ENCODE measurements at regions not wholly inside any gene's neighbourhood (a gene's known extent, or its start where the extent isn't known, plus 50 kb on each side); places are given as distances from the start of the nearest gene placed in this dataset.

- DNase-seq, result no peak
- H3K4me3 ChIP-seq (ENCODE audit: insufficient read depth, low read depth, low read length, poor library complexity, severe bottlenecking), result no peak overlapping the region
- no peaks in the 10 kb centered on the region for H3K36me3 ChIP-seq (ENCODE audit: control insufficient read depth, insufficient read depth, low read length)
- no peaks in the 10 kb centered on the region for H3K4me1 ChIP-seq (ENCODE audit: control insufficient read depth, insufficient read depth, low read length, poor library complexity, severe bottlenecking)
- H3K9me3 ChIP-seq (ENCODE audit: control insufficient read depth, low read length), result no peaks in the 10 kb centered on the region
- H3K27me3 ChIP-seq (replicated peaks; ENCODE audit: control insufficient read depth, insufficient read depth, low read length, poor library complexity, severe bottlenecking), result peaks cover 2% of the 10 kb centered on the region
- H3K27ac ChIP-seq (ENCODE audit: insufficient read depth, low read length, poor library complexity, severe bottlenecking), result no peak overlapping the region
Observed at GRCh38 chr4:74531963-74532794, 87.2 kb downstream of the AREG start.

GRCh38 chr4:74534121-74534520 is 89.2 kb downstream of the AREG start:
- DNase-seq, result no peak
- Histone ChIP-seq H3K4me1 (ENCODE audit: control insufficient read depth, insufficient read depth, low read length, poor library complexity, severe bottlenecking) (no peaks in the 10 kb centered on the region), H3K27me3 (replicated peaks; ENCODE audit: control insufficient read depth, insufficient read depth, low read length, poor library complexity, severe bottlenecking) (peaks cover 2% of the 10 kb centered on the region), H3K4me3 (ENCODE audit: insufficient read depth, low read depth, low read length, poor library complexity, severe bottlenecking) (no peak overlapping the region), H3K9me3 (ENCODE audit: control insufficient read depth, low read length) (no peaks in the 10 kb centered on the region), H3K27ac (ENCODE audit: insufficient read depth, low read length, poor library complexity, severe bottlenecking) (no peak overlapping the region), H3K36me3 (ENCODE audit: control insufficient read depth, insufficient read depth, low read length) (no peaks in the 10 kb centered on the region)

GRCh38 chr4:74534936-74535335 is 90.0 kb downstream of the AREG start:
- no peak overlapping the region for H3K27ac ChIP-seq (ENCODE audit: insufficient read depth, low read length, poor library complexity, severe bottlenecking)
- DNase-seq, result no peak
- no peak overlapping the region for H3K4me3 ChIP-seq (ENCODE audit: insufficient read depth, low read depth, low read length, poor library complexity, severe bottlenecking)
- peaks cover 2% of the 10 kb centered on the region for H3K27me3 ChIP-seq (replicated peaks; ENCODE audit: control insufficient read depth, insufficient read depth, low read length, poor library complexity, severe bottlenecking)
- H3K9me3 ChIP-seq (ENCODE audit: control insufficient read depth, low read length), result no peaks in the 10 kb centered on the region
- no peaks in the 10 kb centered on the region for H3K4me1 ChIP-seq (ENCODE audit: control insufficient read depth, insufficient read depth, low read length, poor library complexity, severe bottlenecking)
- H3K36me3 ChIP-seq (ENCODE audit: control insufficient read depth, insufficient read depth, low read length), result no peaks in the 10 kb centered on the region

GRCh38 chr4:74535512-74535911 is 90.6 kb downstream of the AREG start:
- Histone ChIP-seq H3K9me3 (ENCODE audit: control insufficient read depth, low read length) (no peaks in the 10 kb centered on the region), H3K4me3 (ENCODE audit: insufficient read depth, low read depth, low read length, poor library complexity, severe bottlenecking) (no peak overlapping the region), H3K27me3 (replicated peaks; ENCODE audit: control insufficient read depth, insufficient read depth, low read length, poor library complexity, severe bottlenecking) (peaks cover 2% of the 10 kb centered on the region), H3K4me1 (ENCODE audit: control insufficient read depth, insufficient read depth, low read length, poor library complexity, severe bottlenecking) (no peaks in the 10 kb centered on the region), H3K36me3 (ENCODE audit: control insufficient read depth, insufficient read depth, low read length) (no peaks in the 10 kb centered on the region), H3K27ac (ENCODE audit: insufficient read depth, low read length, poor library complexity, severe bottlenecking) (no peak overlapping the region)
- DNase-seq, result no peak

- no peak overlapping the region for H3K27ac ChIP-seq (ENCODE audit: insufficient read depth, low read length, poor library complexity, severe bottlenecking)
- no peaks in the 10 kb centered on the region for H3K4me1 ChIP-seq (ENCODE audit: control insufficient read depth, insufficient read depth, low read length, poor library complexity, severe bottlenecking)
- no peaks in the 10 kb centered on the region for H3K36me3 ChIP-seq (ENCODE audit: control insufficient read depth, insufficient read depth, low read length)
- peaks cover 2% of the 10 kb centered on the region for H3K27me3 ChIP-seq (replicated peaks; ENCODE audit: control insufficient read depth, insufficient read depth, low read length, poor library complexity, severe bottlenecking)
- H3K4me3 ChIP-seq (ENCODE audit: insufficient read depth, low read depth, low read length, poor library complexity, severe bottlenecking), result no peak overlapping the region
- no peaks in the 10 kb centered on the region for H3K9me3 ChIP-seq (ENCODE audit: control insufficient read depth, low read length)
- no peak for DNase-seq
Observed at GRCh38 chr4:74536557-74536956, 91.6 kb downstream of the AREG start.

DNA sequence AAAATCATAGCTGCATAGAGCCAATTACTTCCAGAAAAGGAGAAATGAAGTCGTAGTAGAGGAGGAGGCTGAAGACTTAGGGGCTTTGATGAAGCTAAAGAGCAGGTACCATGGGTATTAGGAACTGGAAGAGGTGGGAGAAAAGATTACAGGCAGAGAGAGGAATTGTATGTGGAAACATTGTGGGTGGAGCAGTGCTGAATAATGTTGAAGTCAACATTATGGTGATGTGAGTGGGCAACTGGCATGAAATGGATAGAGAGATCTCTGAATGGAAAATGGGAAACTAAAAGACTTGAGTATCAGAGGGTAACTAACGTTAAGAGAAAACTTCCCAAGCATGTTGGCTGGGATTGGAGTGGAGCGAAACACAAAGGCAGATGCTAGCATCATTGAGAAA is 92.5 kb downstream of the AREG start:
- H3K36me3 ChIP-seq (ENCODE audit: control insufficient read depth, insufficient read depth, low read length), result no peaks in the 10 kb centered on the region
- no peaks in the 10 kb centered on the region for H3K4me1 ChIP-seq (ENCODE audit: control insufficient read depth, insufficient read depth, low read length, poor library complexity, severe bottlenecking)
- no peaks in the 10 kb centered on the region for H3K9me3 ChIP-seq (ENCODE audit: control insufficient read depth, low read length)
- no peak overlapping the region for H3K4me3 ChIP-seq (ENCODE audit: insufficient read depth, low read depth, low read length, poor library complexity, severe bottlenecking)
- H3K27ac ChIP-seq (ENCODE audit: insufficient read depth, low read length, poor library complexity, severe bottlenecking), result no peak overlapping the region
- no peaks in the 10 kb centered on the region for H3K27me3 ChIP-seq (replicated peaks; ENCODE audit: control insufficient read depth, insufficient read depth, low read length, poor library complexity, severe bottlenecking)
- no peak for DNase-seq

- no peaks in the 10 kb centered on the region for H3K27me3 ChIP-seq (replicated peaks; ENCODE audit: control insufficient read depth, insufficient read depth, low read length, poor library complexity, severe bottlenecking)
- no peak overlapping the region for H3K27ac ChIP-seq (ENCODE audit: insufficient read depth, low read length, poor library complexity, severe bottlenecking)
- no peak overlapping the region for H3K4me3 ChIP-seq (ENCODE audit: insufficient read depth, low read depth, low read length, poor library complexity, severe bottlenecking)
- no peaks in the 10 kb centered on the region for H3K9me3 ChIP-seq (ENCODE audit: control insufficient read depth, low read length)
- DNase-seq, result no peak
- H3K4me1 ChIP-seq (ENCODE audit: control insufficient read depth, insufficient read depth, low read length, poor library complexity, severe bottlenecking), result no peaks in the 10 kb centered on the region
- no peaks in the 10 kb centered on the region for H3K36me3 ChIP-seq (ENCODE audit: control insufficient read depth, insufficient read depth, low read length)
Observed at GRCh38 chr4:74539044-74539790, 94.3 kb downstream of the AREG start.

DNA sequence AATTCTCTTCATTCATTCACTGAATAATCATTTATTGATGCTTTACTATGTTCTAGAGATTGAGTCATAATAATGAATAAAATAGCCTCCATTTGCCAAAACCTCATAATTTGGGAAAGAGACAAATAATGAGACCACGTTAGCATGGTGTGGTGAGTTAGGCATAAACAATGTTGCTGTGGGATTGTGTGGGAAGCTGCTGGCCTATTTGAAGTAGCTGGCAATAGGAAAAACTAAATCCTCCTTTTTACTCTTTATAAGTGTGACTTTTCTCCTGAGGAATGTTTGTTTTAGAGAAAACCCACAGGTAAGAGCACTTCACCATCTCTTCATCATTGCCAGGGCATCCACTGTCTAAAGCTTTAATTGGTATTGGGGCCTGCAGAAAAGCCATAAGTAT is 95.3 kb downstream of the AREG start:
- Histone ChIP-seq H3K4me3 (ENCODE audit: insufficient read depth, low read depth, low read length, poor library complexity, severe bottlenecking) (no peak overlapping the region), H3K27ac (ENCODE audit: insufficient read depth, low read length, poor library complexity, severe bottlenecking) (no peak overlapping the region)
- DNase-seq, result no peak

GRCh38 chr4:74541667-74542066 is 96.7 kb downstream of the AREG start:
- no peak overlapping the region for H3K4me3 ChIP-seq (ENCODE audit: insufficient read depth, low read depth, low read length, poor library complexity, severe bottlenecking)
- no peaks in the 10 kb centered on the region for H3K4me1 ChIP-seq (ENCODE audit: control insufficient read depth, insufficient read depth, low read length, poor library complexity, severe bottlenecking)
- no peak overlapping the region for H3K27ac ChIP-seq (ENCODE audit: insufficient read depth, low read length, poor library complexity, severe bottlenecking)
- H3K36me3 ChIP-seq (ENCODE audit: control insufficient read depth, insufficient read depth, low read length), result no peaks in the 10 kb centered on the region
- DNase-seq, result no peak
- H3K9me3 ChIP-seq (ENCODE audit: control insufficient read depth, low read length), result no peaks in the 10 kb centered on the region
- H3K27me3 ChIP-seq (replicated peaks; ENCODE audit: control insufficient read depth, insufficient read depth, low read length, poor library complexity, severe bottlenecking), result no peaks in the 10 kb centered on the region

More for the DNA sequence above, 95.3 kb downstream of the AREG start:
- Histone ChIP-seq H3K9me3 (ENCODE audit: control insufficient read depth, low read length) (no peaks in the 10 kb centered on the region), H3K36me3 (ENCODE audit: control insufficient read depth, insufficient read depth, low read length) (no peaks in the 10 kb centered on the region), H3K4me1 (ENCODE audit: control insufficient read depth, insufficient read depth, low read length, poor library complexity, severe bottlenecking) (no peaks in the 10 kb centered on the region), H3K27me3 (replicated peaks; ENCODE audit: control insufficient read depth, insufficient read depth, low read length, poor library complexity, severe bottlenecking) (no peaks in the 10 kb centered on the region)

GRCh38 chr4:74543231-74543781 is 98.4 kb downstream of the AREG start:
- Histone ChIP-seq H3K4me1 (ENCODE audit: control insufficient read depth, insufficient read depth, low read length, poor library complexity, severe bottlenecking) (no peaks in the 10 kb centered on the region), H3K36me3 (ENCODE audit: control insufficient read depth, insufficient read depth, low read length) (no peaks in the 10 kb centered on the region), H3K27ac (ENCODE audit: insufficient read depth, low read length, poor library complexity, severe bottlenecking) (no peak overlapping the region), H3K9me3 (ENCODE audit: control insufficient read depth, low read length) (no peaks in the 10 kb centered on the region), H3K27me3 (replicated peaks; ENCODE audit: control insufficient read depth, insufficient read depth, low read length, poor library complexity, severe bottlenecking) (no peaks in the 10 kb centered on the region), H3K4me3 (ENCODE audit: insufficient read depth, low read depth, low read length, poor library complexity, severe bottlenecking) (no peak overlapping the region)
- no peak for DNase-seq

Data from effector memory CD4-positive, alpha-beta T cell (primary cell).